ENCODE measurements at regions not wholly inside any gene's neighbourhood (a gene's known extent, or its start where the extent isn't known, plus 50 kb on each side); places are given as distances from the start of the nearest gene placed in this dataset.
"Not testable (repeated sequence)": the region's sequence is repeated elsewhere in the genome, so short reads cannot be mapped to it uniquely, and the experiment has no call there.

GRCh38 chr6:167669870-167670802, 156.6 kb upstream of the AFDN start:
- no peak for DNase-seq (ENCODE audit: low read depth)
- no peak overlapping the region for H3K4me3 ChIP-seq (ENCODE audit: low read depth, low read length)
- TF ChIP-seq CTCF (IDR thresholded peaks at IDR 0.05; ENCODE audit: insufficient read depth, low read depth, low read length): no peak

- no peak overlapping the region for H3K4me3 ChIP-seq (ENCODE audit: low read depth, low read length)
- no peak for DNase-seq (ENCODE audit: low read depth)
- TF ChIP-seq CTCF (IDR thresholded peaks at IDR 0.05; ENCODE audit: insufficient read depth, low read depth, low read length): no peak
Observed at GRCh38 chr6:167670938-167671338, 155.8 kb upstream of the AFDN start.

- DNase-seq (ENCODE audit: low read depth): not testable (repeated sequence)
Observed at GRCh38 chr6:167671379-167671976, 155.2 kb upstream of the AFDN start.

GRCh38 chr6:167671977-167672687, 154.6 kb upstream of the AFDN start:
- H3K4me3 ChIP-seq (ENCODE audit: low read depth, low read length): no peak overlapping the region
- no peak for DNase-seq (ENCODE audit: low read depth)
- TF ChIP-seq CTCF (IDR thresholded peaks at IDR 0.05; ENCODE audit: insufficient read depth, low read depth, low read length): no peak

More at GRCh38 chr6:167671379-167671976, 155.2 kb upstream of the AFDN start:
- H3K4me3 ChIP-seq (ENCODE audit: low read depth, low read length): not testable (repeated sequence)

- no peak overlapping the region for H3K4me3 ChIP-seq (ENCODE audit: low read depth, low read length)
- no peak for TF ChIP-seq CTCF (IDR thresholded peaks at IDR 0.05; ENCODE audit: insufficient read depth, low read depth, low read length)
- no peak for DNase-seq (ENCODE audit: low read depth)
Observed at GRCh38 chr6:167672738-167673137, 154.0 kb upstream of the AFDN start.

GRCh38 chr6:167673946-167674345, 152.8 kb upstream of the AFDN start:
- DNase-seq (ENCODE audit: low read depth): no peak
- no peak for TF ChIP-seq CTCF (IDR thresholded peaks at IDR 0.05; ENCODE audit: insufficient read depth, low read depth, low read length)
- no peak overlapping the region for H3K4me3 ChIP-seq (ENCODE audit: low read depth, low read length)

- H3K4me3 ChIP-seq (ENCODE audit: low read depth, low read length): no peak overlapping the region
Observed at GRCh38 chr6:167674486-167674885, 152.2 kb upstream of the AFDN start.

More at GRCh38 chr6:167674486-167674885, 152.2 kb upstream of the AFDN start:
- DNase-seq (ENCODE audit: low read depth): no peak
- no peak for TF ChIP-seq CTCF (IDR thresholded peaks at IDR 0.05; ENCODE audit: insufficient read depth, low read depth, low read length)
